ENCODE measurements at regions not wholly inside any gene's neighbourhood (a gene's known extent, or its start where the extent isn't known, plus 50 kb on each side); places are given as distances from the start of the nearest gene placed in this dataset.

GRCh38 chr10:43756341-43756740 is 107.7 kb upstream of the ZNF32 start:
- Histone ChIP-seq H3K9me2 (no peaks in the 10 kb centered on the region), H3K4me2 (no peak overlapping the region), H3K27ac (ENCODE audit: low read depth in 2 of 2, low read length in 1 of 2) (no peak overlapping the region), H3F3A (replicated peaks; ENCODE audit: insufficient read depth) (no peaks in the 10 kb centered on the region), H4K20me1 (ENCODE audit: insufficient read depth) (no peaks in the 10 kb centered on the region), H2AFZ (ENCODE audit: low read depth) (no peak overlapping the region), H3K27me3 (ENCODE audit: insufficient read depth) (no peaks in the 10 kb centered on the region), H3K9ac (no peak overlapping the region), H3K9me3 (no peaks in the 10 kb centered on the region), H3K36me3 (replicated peaks in 1 of 2; ENCODE audit: control insufficient read depth in 1 of 2, insufficient read depth in 2 of 2, low read length in 1 of 2) (no peaks in the 10 kb centered on the region), H3K79me2 (ENCODE audit: insufficient read depth) (no peaks in the 10 kb centered on the region), H3K4me1 (ENCODE audit: control insufficient read depth in 1 of 2, insufficient read depth in 2 of 2, low read depth in 1 of 2, low read length in 1 of 2) (no peaks in the 10 kb centered on the region), H3K4me3 (ENCODE audit: low read depth in 2 of 2, low read length in 1 of 2) (no peak overlapping the region)
- POLR2A ChIA-PET = no interaction called here
- no peak for TF ChIP-seq USF1 (IDR thresholded peaks at IDR 0.05; ENCODE audit: borderline replicate concordance, low read depth)
- no peak for TF ChIP-seq RAD21 (IDR thresholded peaks at IDR 0.05; ENCODE audit: low read length)
- no peak for TF ChIP-seq TCF12 (IDR thresholded peaks at IDR 0.05)
- TF ChIP-seq CHD2 (IDR thresholded peaks at IDR 0.05; ENCODE audit: low read length, partially characterized antibody) = no peak
- TF ChIP-seq NFIC (IDR thresholded peaks at IDR 0.05; ENCODE audit: borderline replicate concordance) = no peak
- no peak for TF ChIP-seq GABPA (IDR thresholded peaks at IDR 0.05; ENCODE audit: low read depth)
- TF ChIP-seq RCOR1 (IDR thresholded peaks at IDR 0.05; ENCODE audit: low read length) = no peak
- no peak for TF ChIP-seq PBX3 (IDR thresholded peaks at IDR 0.05)
- no peak for TF ChIP-seq FOSL2 (IDR thresholded peaks at IDR 0.05; ENCODE audit: borderline replicate concordance, low read depth)
- no peak for TF ChIP-seq FOXJ3 (CRISPR knock-in tag; IDR thresholded peaks at IDR 0.05)
- TF ChIP-seq EZH2phosphoT487 (IDR thresholded peaks at IDR 0.05; ENCODE audit: borderline replicate concordance, low read depth) = no peak
- no peak for TF ChIP-seq SMC3 (IDR thresholded peaks at IDR 0.05; ENCODE audit: low read depth, low read length)
- TF ChIP-seq POLR2AphosphoS5 (IDR thresholded peaks at IDR 0.05; ENCODE audit: low read depth, low read length) = no peak
- TF ChIP-seq REST (IDR thresholded peaks at IDR 0.05; ENCODE audit: low read depth, low read length) = no peak
- TF ChIP-seq MXI1 (IDR thresholded peaks at IDR 0.05; ENCODE audit: low read depth, low read length) = no peak
- TF ChIP-seq CTCF (IDR thresholded peaks at IDR 0.05) = no peak
- TF ChIP-seq YY1 (IDR thresholded peaks at IDR 0.05; ENCODE audit: low read depth) = no peak
- no peak for TF ChIP-seq RXRA (IDR thresholded peaks at IDR 0.05; ENCODE audit: borderline replicate concordance, low read depth)
- CTCF ChIA-PET = no interaction called here
- WGBS (ENCODE audit: low lambda C conversion rate) = 53% methylated on average over 3 of the region's 3 CpGs
- no peak for DNase-seq
